Stimulated activated naive CD8-positive, alpha-beta T cell treated with anti-CD3 and anti-CD28 coated beads, Interleukin-15, amount 100 ng/mL, for 72 hours (primary cell): ENCODE measurements at regions not wholly inside any gene's neighbourhood (a gene's known extent, or its start where the extent isn't known, plus 50 kb on each side); places are given as distances from the start of the nearest gene placed in this dataset.

Experiments
- ATAC-seq: fragments of 150-1000 bp; cut with Tn5 transposase; 2 replicates; pipeline ENCODE4 v1.10.0; 2021; ENCODE audit warnings: mild to moderate bottlenecking, moderate library complexity
- DNase-seq, 2 donors: peaks; one replicate each; pipeline ENCODE4 v3.0.0; 2021 to 2022
- H3K27ac Mint-ChIP-seq, 2 donors: one replicate each; pipeline ENCODE4 v1.8.0; 2022; ENCODE audit warnings: mild to moderate bottlenecking in 2 of 2, mixed read lengths in 2 of 2, moderate library complexity in 2 of 2
- H3K27me3 Mint-ChIP-seq: one replicate; pipeline ENCODE4 v1.8.0; 2022; ENCODE audit warnings: mixed read lengths
- H3K4me1 Mint-ChIP-seq: one replicate; pipeline ENCODE4 v1.8.0; 2022; ENCODE audit warnings: mild to moderate bottlenecking, mixed read lengths
- H3K4me3 Mint-ChIP-seq, 2 donors: one replicate each; pipeline ENCODE4 v1.8.0; 2022; ENCODE audit warnings: mild to moderate bottlenecking in 2 of 2, mixed read lengths in 2 of 2, moderate library complexity in 1 of 2
- H3K9me3 Mint-ChIP-seq, 2 donors: one replicate each; pipeline ENCODE4 v1.8.0; 2022; ENCODE audit warnings: mixed read lengths in 2 of 2

- H3K9me3 Mint-ChIP-seq = peaks cover 0 to 6% of the 10 kb centered on the region in 2 donors
- peaks cover 34% of the 10 kb centered on the region for H3K27me3 Mint-ChIP-seq
- no peak overlapping the region for H3K27ac Mint-ChIP-seq
These were observed 307.0 kb upstream of the RASGRP1 start for GRCh38 chr15:38871638-38872037.

GRCh38 chr15:38872732-38873131 lies 308.1 kb upstream of the RASGRP1 start:
- Mint-ChIP-seq H3K9me3 (peaks cover 0 to 6% of the 10 kb centered on the region in 2 donors), H3K27ac (peak overlapping the region in 1 of 2 donors; percentile 29), H3K4me3 (no peak overlapping the region), H3K4me1 (no peaks in the 10 kb centered on the region), H3K27me3 (peaks cover 25% of the 10 kb centered on the region)
- DNase-seq (no peak), ATAC-seq (no peak)

More at GRCh38 chr15:38871638-38872037, 307.0 kb upstream of the RASGRP1 start:
- H3K4me3 Mint-ChIP-seq = no peak overlapping the region
- H3K4me1 Mint-ChIP-seq = no peaks in the 10 kb centered on the region
- ATAC-seq = no peak
- DNase-seq = no peak

GRCh38 chr15:38873158-38873557 lies 308.5 kb upstream of the RASGRP1 start:
- Mint-ChIP-seq H3K27ac (no peak overlapping the region), H3K27me3 (peaks cover 25% of the 10 kb centered on the region), H3K4me3 (no peak overlapping the region), H3K9me3 (peaks cover 0 to 6% of the 10 kb centered on the region in 2 donors), H3K4me1 (no peaks in the 10 kb centered on the region)
- ATAC-seq (no peak), DNase-seq (no peak)

GRCh38 chr15:38874464-38874863 lies 309.9 kb upstream of the RASGRP1 start:
- Mint-ChIP-seq H3K27ac (no peak overlapping the region), H3K4me3 (no peak overlapping the region), H3K4me1 (no peaks in the 10 kb centered on the region), H3K27me3 (peaks cover 25% of the 10 kb centered on the region), H3K9me3 (peaks cover 0 to 6% of the 10 kb centered on the region in 2 donors)
- ATAC-seq (no peak), DNase-seq (no peak)

GRCh38 chr15:38876211-38876610 lies 311.6 kb upstream of the RASGRP1 start:
- Mint-ChIP-seq H3K4me3 (no peak overlapping the region), H3K27me3 (peaks cover 25% of the 10 kb centered on the region), H3K9me3 (peaks cover 0 to 6% of the 10 kb centered on the region in 2 donors), H3K27ac (no peak overlapping the region), H3K4me1 (no peaks in the 10 kb centered on the region)
- DNase-seq = no peak
- no peak for ATAC-seq

- H3K27me3 Mint-ChIP-seq = peaks cover 25% of the 10 kb centered on the region
- DNase-seq = no peak
- peaks cover 0 to 6% of the 10 kb centered on the region in 2 donors for H3K9me3 Mint-ChIP-seq
- H3K4me1 Mint-ChIP-seq = no peaks in the 10 kb centered on the region
- ATAC-seq = no peak
- H3K4me3 Mint-ChIP-seq = no peak overlapping the region
- peak overlapping the region in 1 of 2 donors; percentile 54 for H3K27ac Mint-ChIP-seq
These were observed 312.0 kb upstream of the RASGRP1 start for GRCh38 chr15:38876621-38877020.

GRCh38 chr15:38877471-38877870 lies 312.9 kb upstream of the RASGRP1 start:
- H3K9me3 Mint-ChIP-seq = peaks cover 0 to 6% of the 10 kb centered on the region in 2 donors
- H3K27me3 Mint-ChIP-seq = peaks cover 16% of the 10 kb centered on the region

GRCh38 chr15:38878026-38878425 lies 313.4 kb upstream of the RASGRP1 start:
- ATAC-seq (no peak), DNase-seq (no peak)
- H3K9me3 Mint-ChIP-seq = peaks cover 0 to under 1% of the 10 kb centered on the region in 2 donors
- H3K27me3 Mint-ChIP-seq = peaks cover 11% of the 10 kb centered on the region
- no peak overlapping the region for H3K4me3 Mint-ChIP-seq
- no peak overlapping the region for H3K27ac Mint-ChIP-seq
- no peaks in the 10 kb centered on the region for H3K4me1 Mint-ChIP-seq

More at GRCh38 chr15:38877471-38877870, 312.9 kb upstream of the RASGRP1 start:
- no peak overlapping the region for H3K27ac Mint-ChIP-seq
- ATAC-seq (no peak), DNase-seq (no peak)
- H3K4me1 Mint-ChIP-seq = no peaks in the 10 kb centered on the region
- H3K4me3 Mint-ChIP-seq = no peak overlapping the region

GRCh38 chr15:38878926-38879325 lies 314.3 kb upstream of the RASGRP1 start:
- no peak overlapping the region for H3K27ac Mint-ChIP-seq
- no peak overlapping the region for H3K4me3 Mint-ChIP-seq
- H3K4me1 Mint-ChIP-seq = no peaks in the 10 kb centered on the region
- no peak for ATAC-seq
- H3K27me3 Mint-ChIP-seq = peaks cover 2% of the 10 kb centered on the region
- no peak for DNase-seq
- no peaks in the 10 kb centered on the region for H3K9me3 Mint-ChIP-seq

- DNase-seq (no peak), ATAC-seq (no peak)
- Mint-ChIP-seq H3K27ac (peak overlapping the region; percentile 36 to 59), H3K9me3 (no peaks in the 10 kb centered on the region), H3K27me3 (no peaks in the 10 kb centered on the region), H3K4me1 (no peaks in the 10 kb centered on the region), H3K4me3 (no peak overlapping the region)
These were observed 315.4 kb upstream of the RASGRP1 start for GRCh38 chr15:38879909-38880471.

- DNase-seq (no peak), ATAC-seq (no peak)
- Mint-ChIP-seq H3K27me3 (no peaks in the 10 kb centered on the region), H3K4me1 (no peaks in the 10 kb centered on the region), H3K9me3 (no peaks in the 10 kb centered on the region), H3K27ac (no peak overlapping the region), H3K4me3 (no peak overlapping the region)
These were observed 317.6 kb upstream of the RASGRP1 start for GRCh38 chr15:38882221-38882620.

GRCh38 chr15:38883987-38884386 lies 319.4 kb upstream of the RASGRP1 start:
- Mint-ChIP-seq H3K27ac (no peak overlapping the region), H3K4me1 (no peaks in the 10 kb centered on the region), H3K9me3 (no peaks in the 10 kb centered on the region), H3K4me3 (no peak overlapping the region), H3K27me3 (no peaks in the 10 kb centered on the region)
- ATAC-seq (no peak), DNase-seq (no peak)

GRCh38 chr15:38885001-38885400 lies 320.4 kb upstream of the RASGRP1 start:
- no peaks in the 10 kb centered on the region for H3K4me1 Mint-ChIP-seq
- H3K9me3 Mint-ChIP-seq = no peaks in the 10 kb centered on the region
- no peak overlapping the region for H3K27ac Mint-ChIP-seq
- no peaks in the 10 kb centered on the region for H3K27me3 Mint-ChIP-seq
- DNase-seq (no peak), ATAC-seq (no peak)
- H3K4me3 Mint-ChIP-seq = no peak overlapping the region

- H3K9me3 Mint-ChIP-seq = no peaks in the 10 kb centered on the region
- ATAC-seq (no peak), DNase-seq (no peak)
- no peak overlapping the region for H3K4me3 Mint-ChIP-seq
- no peaks in the 10 kb centered on the region for H3K4me1 Mint-ChIP-seq
- H3K27me3 Mint-ChIP-seq = no peaks in the 10 kb centered on the region
- H3K27ac Mint-ChIP-seq = no peak overlapping the region
These were observed 320.9 kb upstream of the RASGRP1 start for GRCh38 chr15:38885471-38885952.

- Mint-ChIP-seq H3K4me1 (no peaks in the 10 kb centered on the region), H3K27me3 (no peaks in the 10 kb centered on the region), H3K4me3 (no peak overlapping the region), H3K27ac (no peak overlapping the region), H3K9me3 (no peaks in the 10 kb centered on the region)
- no peak for DNase-seq
- ATAC-seq = no peak
These were observed 321.9 kb upstream of the RASGRP1 start for GRCh38 chr15:38886315-38887163.

- ATAC-seq (no peak), DNase-seq (no peak)
- Mint-ChIP-seq H3K9me3 (no peaks in the 10 kb centered on the region), H3K27me3 (peaks cover 20% of the 10 kb centered on the region), H3K4me1 (no peaks in the 10 kb centered on the region), H3K4me3 (no peak overlapping the region), H3K27ac (no peak overlapping the region)
These were observed 324.1 kb upstream of the RASGRP1 start for GRCh38 chr15:38888701-38889221.
